A172 (cell line): ENCODE measurements at regions not wholly inside any gene's neighbourhood (a gene's known extent, or its start where the extent isn't known, plus 50 kb on each side); places are given as distances from the start of the nearest gene placed in this dataset.

Experiments
- DNase-seq: peaks from one replicate; pipeline ENCODE4 v3.0.0-alpha.2; 2015; ENCODE audit warnings: low spot score

DNA sequence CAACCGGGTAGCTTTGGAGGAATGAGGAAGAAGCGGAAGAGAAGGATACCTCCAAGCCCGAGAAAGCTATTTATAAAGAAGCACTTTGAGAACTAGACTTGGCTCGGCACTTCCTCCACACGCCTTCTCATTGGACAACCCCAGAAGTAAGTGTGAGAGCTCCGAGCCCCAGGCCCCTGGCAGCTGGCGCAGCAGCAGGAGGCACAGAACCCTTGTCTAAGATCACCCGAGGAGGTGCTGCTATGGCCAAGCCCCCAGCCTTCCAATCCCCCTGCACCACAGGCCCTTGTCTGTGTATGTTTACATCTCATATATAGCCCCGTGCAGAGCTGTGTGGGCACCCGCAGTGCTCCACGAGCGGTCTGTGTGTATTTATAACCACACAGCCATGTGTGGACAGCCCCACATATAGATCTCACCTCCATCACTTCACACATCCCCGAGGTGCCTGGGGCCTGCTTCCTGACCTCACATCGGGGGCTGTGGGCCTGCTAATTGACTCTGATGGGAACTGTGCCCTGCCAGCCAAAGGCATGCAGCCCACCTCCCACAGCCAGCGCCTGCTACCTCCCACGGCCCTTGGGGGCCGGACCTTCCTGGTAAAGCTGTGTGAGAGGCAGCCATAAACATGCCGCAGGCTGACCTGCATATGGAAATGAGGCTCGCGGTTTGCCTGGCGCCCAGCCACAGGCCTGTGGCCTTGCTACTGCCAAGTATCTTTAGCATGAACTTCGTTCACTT lies 96.1 kb downstream of the C17orf67 start:
- no peak for DNase-seq

DNA sequence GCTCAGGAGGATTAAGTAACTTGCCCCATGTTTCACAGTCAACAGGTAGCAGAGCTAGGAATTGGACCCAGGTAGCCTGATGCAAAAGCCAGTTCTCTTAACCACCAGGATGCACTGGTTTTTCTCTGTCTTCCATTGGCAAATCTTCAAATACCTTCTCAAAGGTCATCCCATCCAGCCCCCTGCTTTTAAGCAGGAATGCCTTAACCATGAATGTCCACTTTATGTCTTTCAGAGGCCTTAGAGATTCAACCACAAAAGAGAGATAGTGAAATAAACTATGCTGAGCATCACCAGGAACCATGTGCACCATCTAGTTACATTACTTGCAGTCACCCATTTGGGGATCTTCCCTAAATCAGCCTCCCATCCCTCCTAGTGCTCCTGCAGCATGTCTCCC lies 94.3 kb downstream of the C17orf67 start:
- DNase-seq = no peak

DNA sequence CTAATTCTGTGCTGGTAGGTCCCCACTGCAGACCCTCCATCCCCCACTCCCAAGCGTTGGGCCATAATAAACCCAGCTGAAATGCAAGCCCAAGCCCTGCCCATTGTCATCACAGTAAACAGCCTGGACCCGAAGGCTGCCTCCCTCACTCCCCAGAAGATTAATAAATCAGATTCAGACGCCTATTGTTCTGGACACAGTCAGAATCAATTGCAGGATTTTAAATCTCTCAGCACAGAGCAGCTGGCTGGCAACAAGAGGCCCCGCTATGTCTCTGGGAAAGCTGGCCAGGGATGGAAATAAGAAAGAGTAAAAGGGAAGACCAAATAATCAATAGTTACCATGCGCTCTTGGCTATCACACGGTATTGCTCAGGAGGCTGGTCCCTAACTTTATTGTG lies 93.9 kb downstream of the C17orf67 start:
- DNase-seq = no peak

DNA sequence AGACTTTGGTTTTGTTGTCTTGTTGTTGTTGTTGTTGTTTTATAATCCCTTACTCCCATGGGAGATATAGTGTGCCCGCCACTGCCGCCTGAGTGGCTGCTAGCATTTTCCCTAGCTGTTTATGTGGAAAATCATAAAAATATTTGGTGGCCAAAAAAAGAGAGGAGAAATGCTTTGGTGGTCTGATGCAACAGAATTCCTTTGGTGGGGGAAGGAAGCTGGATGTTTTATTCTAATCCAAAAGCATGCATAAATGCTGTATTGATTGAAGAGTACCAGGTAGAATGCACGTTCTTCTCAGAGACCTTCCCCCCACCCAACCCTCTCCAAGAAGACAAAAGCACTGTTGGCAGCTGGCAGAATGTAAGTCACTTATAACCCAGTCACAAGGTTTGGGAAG lies 93.2 kb downstream of the C17orf67 start:
- DNase-seq = no peak
